Common myeloid progenitor, CD34-positive (primary cell): ENCODE measurements at regions not wholly inside any gene's neighbourhood (a gene's known extent, or its start where the extent isn't known, plus 50 kb on each side); places are given as distances from the start of the nearest gene placed in this dataset.

Experiments
- CTCF ChIA-PET: fragments of 350-600 bp; sonication (Branson Sonifier 250); formaldehyde crosslinking; loops from one replicate; lab custom pipeline; 2021; ENCODE audit warnings: antibody characterized with exemption; lab: Charles Lee
- POLR2A ChIA-PET: fragments of 350-600 bp; sonication (Branson Sonifier 250); formaldehyde crosslinking; loops from one replicate; lab custom pipeline; 2021; ENCODE audit warnings: antibody characterized with exemption; lab: Charles Lee
- DNase-seq, 3 donors: peaks; one replicate each; pipeline versions ENCODE4 v3.0.0 to v3.0.0-alpha.2; 2013
- H3K27ac ChIP-seq, 2 experiments: 1 replicate in 1 of 2; 2 replicates in 1 of 2; pipeline ENCODE4 v1.7.0; 2013; ENCODE audit warnings: inconsistent platforms in 2 of 2, low read length in 2 of 2, mild to moderate bottlenecking in 2 of 2, low read depth in 1 of 2, moderate library complexity in 1 of 2; ENCODE audit not compliant: severe bottlenecking in 2 of 2, insufficient read depth in 1 of 2, poor library complexity in 1 of 2
- H3K27me3 ChIP-seq, 5 experiments: replicated peaks in 2 of 5; 1 replicate in 3 of 5; 2 replicates in 2 of 5; pipeline versions ENCODE4 v1.6.1 to v1.7.0; 2013; ENCODE audit warnings: low read length in 4 of 5, mild to moderate bottlenecking in 2 of 5, moderate library complexity in 2 of 5, inconsistent platforms in 1 of 5; ENCODE audit not compliant: insufficient read depth in 5 of 5, control insufficient read depth in 4 of 5
- H3K36me3 ChIP-seq, 4 experiments: 1 replicate in 2 of 4; 2 replicates in 2 of 4; pipeline versions ENCODE4 v1.6.1 to v1.7.0; 2013; ENCODE audit warnings: low read length in 3 of 4, control low read depth in 1 of 4, mild to moderate bottlenecking in 1 of 4; ENCODE audit not compliant: control insufficient read depth in 4 of 4, insufficient read depth in 4 of 4
- H3K4me1 ChIP-seq, 4 experiments: 1 replicate in 3 of 4; 2 replicates in 1 of 4; pipeline versions ENCODE4 v1.6.1 to v1.7.1; 2013; ENCODE audit warnings: low read length in 3 of 4, mild to moderate bottlenecking in 3 of 4, control low read depth in 1 of 4, inconsistent platforms in 1 of 4, moderate library complexity in 1 of 4; ENCODE audit not compliant: control insufficient read depth in 4 of 4, insufficient read depth in 4 of 4; ENCODE audit errors: control extremely low read depth in 1 of 4
- H3K4me3 ChIP-seq, 7 experiments: 1 replicate in 4 of 7; 2 replicates in 3 of 7; pipeline versions ENCODE4 v1.5.1 to v1.7.0; 2013; ENCODE audit warnings: mild to moderate bottlenecking in 7 of 7, low read length in 6 of 7, moderate library complexity in 6 of 7, inconsistent platforms in 2 of 7, low read depth in 2 of 7, control low read depth in 1 of 7; ENCODE audit not compliant: insufficient read depth in 4 of 7, control insufficient read depth in 1 of 7; ENCODE audit errors: extremely low read depth in 1 of 7
- H3K9me3 ChIP-seq, 5 experiments: 1 replicate in 4 of 5; 2 replicates in 1 of 5; pipeline versions ENCODE4 v1.6.1 to v1.7.1; 2013; ENCODE audit warnings: low read length in 4 of 5, mild to moderate bottlenecking in 2 of 5, inconsistent platforms in 1 of 5, low read depth in 1 of 5, moderate library complexity in 1 of 5; ENCODE audit not compliant: control insufficient read depth in 4 of 5, insufficient read depth in 2 of 5; ENCODE audit errors: control extremely low read depth in 1 of 5
- WGBS: methylation state at CpG from one replicate; pipeline ENCODE4 v1.1.5; 2013; ENCODE audit not compliant: insufficient coverage; 5-methylcytosine and 5-hydroxymethylcytosine counted together

GRCh38 chr1:80837066-80837465 is 963.7 kb upstream of the ADGRL2 start:
- POLR2A ChIA-PET, result no interaction called here

DNA sequence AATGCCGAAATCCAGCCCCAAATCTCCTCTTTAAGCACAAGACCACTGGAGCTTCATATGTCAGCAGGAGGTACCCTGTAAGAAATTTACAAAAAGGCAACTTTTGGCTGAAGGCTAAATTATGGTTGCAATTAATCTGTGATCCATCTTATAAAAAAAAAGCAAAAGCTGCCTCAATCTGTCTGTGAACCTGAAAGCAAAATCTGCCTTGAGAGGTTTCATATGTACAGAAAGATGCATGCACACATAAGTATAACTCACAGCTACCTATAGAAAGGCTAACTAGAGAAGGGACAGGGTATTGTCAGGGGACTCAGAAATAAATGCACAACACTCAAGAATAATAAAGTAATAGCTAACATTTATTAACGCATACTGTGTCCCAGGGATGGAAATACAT is 964.2 kb upstream of the ADGRL2 start:
- H3K36me3 ChIP-seq, result no peaks in the 10 kb centered on the region
- no peaks in the 10 kb centered on the region for H3K4me1 ChIP-seq
- peaks cover 0 to 3% (median 0%) of the 10 kb centered on the region in 5 experiments for H3K9me3 ChIP-seq
- no peak overlapping the region for H3K4me3 ChIP-seq
- ChIA-PET CTCF (no interaction called here), POLR2A (no interaction called here)
- no peaks in the 10 kb centered on the region for H3K27me3 ChIP-seq
- no peak overlapping the region for H3K27ac ChIP-seq
- WGBS, result no CpG with 5 or more reads among the region's 2 CpGs
- DNase-seq, result no peak

More at GRCh38 chr1:80837066-80837465, 963.7 kb upstream of the ADGRL2 start:
- CTCF ChIA-PET, result no interaction called here
- no CpG with 5 or more reads among the region's 2 CpGs for WGBS
- H3K36me3 ChIP-seq, result no peaks in the 10 kb centered on the region
- no peaks in the 10 kb centered on the region for H3K27me3 ChIP-seq
- no peak overlapping the region for H3K4me3 ChIP-seq
- H3K27ac ChIP-seq, result no peak overlapping the region
- peaks cover 0 to 3% (median 0%) of the 10 kb centered on the region in 5 experiments for H3K9me3 ChIP-seq
- DNase-seq, result no peak
- no peaks in the 10 kb centered on the region for H3K4me1 ChIP-seq

DNA sequence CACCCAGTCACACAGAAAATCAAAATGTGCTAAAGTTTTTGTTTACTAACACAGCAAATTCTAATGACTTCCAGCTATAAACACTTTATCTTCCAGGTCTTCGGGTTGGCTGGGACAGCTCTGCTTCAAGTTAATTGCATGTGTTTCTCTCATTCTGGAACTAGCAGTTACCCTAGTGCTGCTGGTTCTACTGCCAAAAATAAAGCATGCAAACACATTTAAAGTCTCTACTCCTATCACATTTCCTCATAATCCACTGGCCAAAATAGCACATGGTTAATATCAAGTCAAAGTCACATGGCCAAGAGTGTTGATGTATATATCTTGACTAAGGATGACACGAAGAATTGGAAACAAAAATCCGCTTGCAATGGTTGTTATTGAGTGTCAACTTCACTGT is 973.1 kb upstream of the ADGRL2 start:
- no peak overlapping the region for H3K27ac ChIP-seq
- CTCF ChIA-PET, result no interaction called here
- no peak for DNase-seq
- H3K9me3 ChIP-seq, result no peaks in the 10 kb centered on the region
- no peaks in the 10 kb centered on the region for H3K4me1 ChIP-seq
- no peaks in the 10 kb centered on the region for H3K36me3 ChIP-seq
- 84% methylated on average over 2 of the region's 3 CpGs for WGBS
- no peaks in the 10 kb centered on the region for H3K27me3 ChIP-seq
- H3K4me3 ChIP-seq, result no peak overlapping the region
- POLR2A ChIA-PET, result no interaction called here

GRCh38 chr1:80825067-80825466 is 975.7 kb upstream of the ADGRL2 start:
- H3K9me3 ChIP-seq, result no peaks in the 10 kb centered on the region
- no peak overlapping the region for H3K4me3 ChIP-seq
- no peak overlapping the region for H3K27ac ChIP-seq
- no peak for DNase-seq
- ChIA-PET POLR2A (no interaction called here), CTCF (no interaction called here)
- WGBS, result no CpG with 5 or more reads among the region's 5 CpGs
- H3K4me1 ChIP-seq, result no peaks in the 10 kb centered on the region
- H3K36me3 ChIP-seq, result no peaks in the 10 kb centered on the region
- H3K27me3 ChIP-seq, result no peaks in the 10 kb centered on the region

DNA sequence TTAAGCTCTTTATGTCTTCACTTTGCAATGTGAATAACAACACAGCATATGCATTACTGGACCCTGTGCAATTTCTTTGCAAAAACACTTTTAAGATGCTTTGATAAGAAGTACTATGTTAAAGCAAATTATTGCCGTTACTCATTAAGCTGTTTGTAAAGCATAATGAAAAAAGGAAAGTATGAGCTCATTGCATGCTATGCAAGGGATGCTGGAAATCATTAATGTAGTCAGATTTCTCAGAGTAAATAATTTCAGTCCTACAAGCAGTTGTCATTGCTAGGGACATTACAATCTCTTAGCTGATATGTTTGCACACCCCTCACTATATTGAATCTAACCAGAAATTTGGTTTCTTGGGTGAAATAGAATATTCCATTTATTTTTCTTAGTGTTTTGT is 982.5 kb upstream of the ADGRL2 start:
- no peak for DNase-seq
- CTCF ChIA-PET, result no interaction called here
- Histone ChIP-seq H3K27me3 (no peaks in the 10 kb centered on the region), H3K9me3 (no peaks in the 10 kb centered on the region), H3K36me3 (no peaks in the 10 kb centered on the region), H3K4me3 (no peak overlapping the region), H3K27ac (no peak overlapping the region), H3K4me1 (no peaks in the 10 kb centered on the region)
- 100% methylated on average over 1 of the region's 1 CpG for WGBS
- POLR2A ChIA-PET, result no interaction called here

- ChIA-PET CTCF (interaction anchor here (0.6 kb wide), 1 partner anchor 226 kb away, joined by 3 read pairs; no protein-coding TSS in a partner anchor), POLR2A (no interaction called here)
- Histone ChIP-seq H3K27me3 (no peaks in the 10 kb centered on the region), H3K36me3 (no peaks in the 10 kb centered on the region), H3K9me3 (no peaks in the 10 kb centered on the region), H3K4me1 (no peaks in the 10 kb centered on the region), H3K4me3 (no peak overlapping the region), H3K27ac (no peak overlapping the region)
- DNase-seq, result no peak
- WGBS, result 100% methylated on average over 1 of the region's 2 CpGs
Measured at GRCh38 chr1:80807981-80808380, 992.8 kb upstream of the ADGRL2 start.

GRCh38 chr1:80806431-80806830 is 994.3 kb upstream of the ADGRL2 start:
- POLR2A ChIA-PET, result no interaction called here
- Histone ChIP-seq H3K27me3 (no peaks in the 10 kb centered on the region), H3K4me1 (no peaks in the 10 kb centered on the region), H3K9me3 (no peaks in the 10 kb centered on the region), H3K36me3 (no peaks in the 10 kb centered on the region), H3K4me3 (no peak overlapping the region), H3K27ac (no peak overlapping the region)
- DNase-seq, result no peak
- 100% methylated on average over 1 of the region's 2 CpGs for WGBS
- CTCF ChIA-PET, result no interaction called here
